ENCODE measurements at regions not wholly inside any gene's neighbourhood (a gene's known extent, or its start where the extent isn't known, plus 50 kb on each side); places are given as distances from the start of the nearest gene placed in this dataset.

DNA sequence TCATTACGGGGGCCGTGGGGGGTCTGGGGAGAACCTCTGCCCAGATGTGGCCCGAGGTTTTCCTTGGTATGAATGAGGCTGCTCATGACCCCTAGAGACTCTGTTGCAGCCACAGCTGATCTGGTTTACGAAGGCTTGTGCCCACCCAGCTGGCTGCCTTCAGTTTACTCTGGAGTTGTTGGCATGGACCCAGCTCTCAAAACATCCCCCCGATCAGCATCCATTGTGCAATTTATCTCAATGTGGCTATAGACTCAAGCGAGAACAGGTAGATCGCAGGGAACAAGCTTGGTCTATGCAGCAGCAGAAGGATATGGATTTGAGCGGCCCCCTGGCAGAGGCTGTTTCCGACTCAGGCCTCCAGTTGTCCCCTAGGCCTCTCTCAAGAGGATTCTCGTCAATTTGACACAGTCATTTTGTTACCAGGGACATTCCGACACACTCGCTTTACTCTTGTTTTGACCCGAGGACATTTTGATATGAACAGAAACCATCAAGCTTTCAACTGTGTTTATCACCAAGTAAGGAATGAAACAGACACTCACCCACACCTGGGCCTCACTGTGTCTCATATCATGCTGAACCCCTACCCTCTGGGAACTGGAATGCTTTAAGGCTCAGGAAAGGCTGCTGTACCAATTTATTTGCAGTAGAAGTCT is 161.5 kb downstream of the KATNAL1 start:
- TF ChIP-seq, protein P1, sequence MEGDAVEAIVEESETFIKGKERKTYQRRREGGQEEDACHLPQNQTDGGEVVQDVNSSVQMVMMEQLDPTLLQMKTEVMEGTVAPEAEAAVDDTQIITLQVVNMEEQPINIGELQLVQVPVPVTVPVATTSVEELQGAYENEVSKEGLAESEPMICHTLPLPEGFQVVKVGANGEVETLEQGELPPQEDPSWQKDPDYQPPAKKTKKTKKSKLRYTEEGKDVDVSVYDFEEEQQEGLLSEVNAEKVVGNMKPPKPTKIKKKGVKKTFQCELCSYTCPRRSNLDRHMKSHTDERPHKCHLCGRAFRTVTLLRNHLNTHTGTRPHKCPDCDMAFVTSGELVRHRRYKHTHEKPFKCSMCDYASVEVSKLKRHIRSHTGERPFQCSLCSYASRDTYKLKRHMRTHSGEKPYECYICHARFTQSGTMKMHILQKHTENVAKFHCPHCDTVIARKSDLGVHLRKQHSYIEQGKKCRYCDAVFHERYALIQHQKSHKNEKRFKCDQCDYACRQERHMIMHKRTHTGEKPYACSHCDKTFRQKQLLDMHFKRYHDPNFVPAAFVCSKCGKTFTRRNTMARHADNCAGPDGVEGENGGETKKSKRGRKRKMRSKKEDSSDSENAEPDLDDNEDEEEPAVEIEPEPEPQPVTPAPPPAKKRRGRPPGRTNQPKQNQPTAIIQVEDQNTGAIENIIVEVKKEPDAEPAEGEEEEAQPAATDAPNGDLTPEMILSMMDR (IDR thresholded peaks at IDR 0.05; ENCODE audit: insufficient read depth, low read depth, low read length): no peak
- no peak for TF ChIP-seq EZH2 (IDR thresholded peaks at IDR 0.05; ENCODE audit: insufficient read depth, low read length)
- no peak for DNase-seq (ENCODE audit: low read depth)

DNA sequence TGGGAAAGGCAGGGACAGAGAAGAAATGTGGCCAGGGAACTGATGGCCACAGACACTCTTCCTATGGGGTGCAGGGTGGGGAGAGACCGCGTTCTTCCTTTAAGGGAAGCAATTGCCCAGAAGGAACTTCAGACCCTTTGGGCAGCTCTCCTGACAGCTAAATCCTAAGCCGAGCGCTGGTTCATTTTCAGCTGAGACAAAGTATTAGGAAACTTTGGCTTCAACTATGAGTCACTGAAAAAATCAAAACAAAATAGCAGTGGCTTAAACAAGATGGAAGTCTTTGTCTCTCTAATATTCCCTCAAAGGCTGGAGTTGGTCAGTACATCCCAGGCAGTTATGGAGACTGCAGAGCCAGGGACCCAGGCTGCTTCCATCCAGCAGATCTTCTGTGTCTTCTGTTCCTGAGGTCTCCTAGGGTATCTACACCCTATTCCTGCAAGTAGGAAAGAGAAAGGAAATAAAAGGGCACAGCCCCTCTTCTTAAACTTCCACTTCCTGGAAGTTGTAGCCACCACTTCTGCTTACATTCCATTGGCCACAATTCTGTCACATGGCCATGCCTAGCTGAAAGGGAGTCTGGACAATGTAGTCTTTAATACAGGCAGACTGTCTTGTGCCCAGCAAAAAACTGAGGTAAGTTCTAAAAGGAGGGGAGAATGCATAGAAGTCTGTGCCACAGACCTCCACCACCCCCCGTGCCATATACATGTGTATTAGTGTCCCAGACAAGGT is 163.5 kb downstream of the KATNAL1 start:
- peaks cover 14% of the 10 kb centered on the region for H3K4me1 ChIP-seq (ENCODE audit: insufficient read depth, low read length)
- H2AFZ ChIP-seq (ENCODE audit: low read depth, low read length): peak overlapping the region; percentile 60
- H3K27ac Mint-ChIP-seq (ENCODE audit: unreplicated experiment): peak overlapping the region; percentile 73
- peaks cover 7% of the 10 kb centered on the region for H3K4me1 Mint-ChIP-seq (ENCODE audit: low read depth, unreplicated experiment)
- peak overlapping the region; percentile 1 for H3K4me3 Mint-ChIP-seq (ENCODE audit: unreplicated experiment)
- no peaks in the 10 kb centered on the region for H3K27me3 ChIP-seq (ENCODE audit: insufficient read depth, low read length)
- peaks cover 7% of the 10 kb centered on the region for H3K9me3 Mint-ChIP-seq (ENCODE audit: unreplicated experiment)
- H4K20me1 ChIP-seq (ENCODE audit: insufficient read depth, low read length): no peaks in the 10 kb centered on the region
- H3K27me3 Mint-ChIP-seq (ENCODE audit: low read depth, unreplicated experiment): peaks cover 4% of the 10 kb centered on the region
- no peaks in the 10 kb centered on the region for H3K79me2 ChIP-seq (ENCODE audit: insufficient read depth, low read length)
- DNase-seq (ENCODE audit: low read depth): peak; percentile 52
- TF ChIP-seq, protein P1 (IDR thresholded peaks at IDR 0.05; ENCODE audit: insufficient read depth, low read depth, low read length): no peak
- TF ChIP-seq EZH2 (IDR thresholded peaks at IDR 0.05; ENCODE audit: insufficient read depth, low read length): no peak
- peak overlapping the region; percentile 69 for H3K9ac ChIP-seq (ENCODE audit: low read length)
- H3K9me3 ChIP-seq (ENCODE audit: insufficient read depth, low read depth, low read length): peaks cover 5% of the 10 kb centered on the region
- peak overlapping the region; percentile 64 for H3K4me2 ChIP-seq (ENCODE audit: low read length)
- FAIRE-seq: peak; percentile 26
- no peaks in the 10 kb centered on the region for H3K36me3 ChIP-seq (ENCODE audit: insufficient read depth, low read length)
- peak overlapping the region; percentile 79 for H3K27ac ChIP-seq (ENCODE audit: low read depth, low read length)
- peaks cover 2% of the 10 kb centered on the region for H3K36me3 Mint-ChIP-seq (ENCODE audit: low read depth, unreplicated experiment)
- no peak overlapping the region for H3K4me3 ChIP-seq (ENCODE audit: insufficient read depth, low read depth, low read length)

More for the DNA sequence above, 161.5 kb downstream of the KATNAL1 start:
- H3K9me3 ChIP-seq (ENCODE audit: insufficient read depth, low read depth, low read length): peaks cover 5% of the 10 kb centered on the region
- Mint-ChIP-seq H3K27me3 (ENCODE audit: low read depth, unreplicated experiment) (peaks cover 12% of the 10 kb centered on the region), H3K36me3 (ENCODE audit: low read depth, unreplicated experiment) (peaks cover 2% of the 10 kb centered on the region), H3K27ac (ENCODE audit: unreplicated experiment) (no peak overlapping the region), H3K9me3 (ENCODE audit: unreplicated experiment) (peaks cover 7% of the 10 kb centered on the region), H3K4me3 (ENCODE audit: unreplicated experiment) (no peak overlapping the region), H3K4me1 (ENCODE audit: low read depth, unreplicated experiment) (peaks cover 7% of the 10 kb centered on the region)
- no peaks in the 10 kb centered on the region for H4K20me1 ChIP-seq (ENCODE audit: insufficient read depth, low read length)
- no peak overlapping the region for H3K4me2 ChIP-seq (ENCODE audit: low read length)
- H3K79me2 ChIP-seq (ENCODE audit: insufficient read depth, low read length): no peaks in the 10 kb centered on the region
- peaks cover 14% of the 10 kb centered on the region for H3K4me1 ChIP-seq (ENCODE audit: insufficient read depth, low read length)
- no peak overlapping the region for H3K9ac ChIP-seq (ENCODE audit: low read length)
- FAIRE-seq: no peak
- no peak overlapping the region for H3K27ac ChIP-seq (ENCODE audit: low read depth, low read length)
- no peaks in the 10 kb centered on the region for H3K27me3 ChIP-seq (ENCODE audit: insufficient read depth, low read length)
- no peak overlapping the region for H2AFZ ChIP-seq (ENCODE audit: low read depth, low read length)
- H3K36me3 ChIP-seq (ENCODE audit: insufficient read depth, low read length): no peaks in the 10 kb centered on the region
- H3K4me3 ChIP-seq (ENCODE audit: insufficient read depth, low read depth, low read length): no peak overlapping the region

Measured in astrocyte (in vitro differentiated cells and primary cell).